ENCODE measurements at regions not wholly inside any gene's neighbourhood (a gene's known extent, or its start where the extent isn't known, plus 50 kb on each side); places are given as distances from the start of the nearest gene placed in this dataset.

- H3K4me1 ChIP-seq (ENCODE audit: low read depth) = no peaks in the 10 kb centered on the region
- TF ChIP-seq CTCF (IDR thresholded peaks at IDR 0.05; ENCODE audit: low read depth, low read length) = no peak
- no peak overlapping the region for H3K4me3 ChIP-seq
- no peaks in the 10 kb centered on the region for H3K27me3 ChIP-seq
- H3K9me3 ChIP-seq (ENCODE audit: low read depth) = no peaks in the 10 kb centered on the region
- no peak overlapping the region for H3K27ac ChIP-seq
- H3K36me3 ChIP-seq = no peaks in the 10 kb centered on the region
- no peak for DNase-seq (ENCODE audit: low read depth in 1 of 2, low spot score in 1 of 2)
Observed at GRCh38 chr9:89958086-89958485, 353.3 kb downstream of the GADD45G start.

- Histone ChIP-seq H3K27ac (no peak overlapping the region), H3K36me3 (no peaks in the 10 kb centered on the region), H3K27me3 (no peaks in the 10 kb centered on the region), H3K4me3 (no peak overlapping the region), H3K9me3 (ENCODE audit: low read depth) (no peaks in the 10 kb centered on the region), H3K4me1 (ENCODE audit: low read depth) (no peaks in the 10 kb centered on the region)
- TF ChIP-seq CTCF (IDR thresholded peaks at IDR 0.05; ENCODE audit: low read depth, low read length) = no peak
- peak in 1 of 2 donors; percentile 27 for DNase-seq (ENCODE audit: low read depth in 1 of 2, low spot score in 1 of 2)
Observed at GRCh38 chr9:89961616-89962341, 357.0 kb downstream of the GADD45G start.

DNA sequence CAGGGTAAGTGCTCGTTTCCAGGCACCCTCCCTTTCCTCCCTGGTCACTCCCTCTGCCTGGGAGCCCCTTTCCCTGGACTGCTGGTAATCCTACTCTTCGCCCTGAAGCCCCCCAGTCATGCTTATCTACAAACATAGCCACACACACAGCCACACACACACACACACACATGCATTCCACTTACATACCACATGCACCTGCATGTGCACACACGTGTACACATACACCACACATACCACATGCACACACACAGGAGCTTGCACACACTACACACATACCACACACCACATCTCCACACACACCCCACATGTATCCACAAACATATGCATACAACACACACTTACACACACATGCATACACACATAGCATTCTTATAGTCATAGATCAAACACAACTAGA, 358.5 kb downstream of the GADD45G start:
- Histone ChIP-seq H3K9me3 (ENCODE audit: low read depth) (no peaks in the 10 kb centered on the region), H3K4me1 (ENCODE audit: low read depth) (no peaks in the 10 kb centered on the region), H3K36me3 (no peaks in the 10 kb centered on the region), H3K27me3 (no peaks in the 10 kb centered on the region), H3K27ac (no peak overlapping the region), H3K4me3 (no peak overlapping the region)
- no peak for DNase-seq (ENCODE audit: low read depth in 1 of 2, low spot score in 1 of 2)
- no peak for TF ChIP-seq CTCF (IDR thresholded peaks at IDR 0.05; ENCODE audit: low read depth, low read length)

GRCh38 chr9:89967527-89967926, 362.7 kb downstream of the GADD45G start:
- peaks cover 6% of the 10 kb centered on the region for H3K4me1 ChIP-seq (ENCODE audit: low read depth)
- H3K27me3 ChIP-seq = no peaks in the 10 kb centered on the region
- no peaks in the 10 kb centered on the region for H3K9me3 ChIP-seq (ENCODE audit: low read depth)
- H3K4me3 ChIP-seq = no peak overlapping the region
- no peak for DNase-seq (ENCODE audit: low read depth in 1 of 2, low spot score in 1 of 2)
- H3K27ac ChIP-seq = no peak overlapping the region
- H3K36me3 ChIP-seq = no peaks in the 10 kb centered on the region
- TF ChIP-seq CTCF (IDR thresholded peaks at IDR 0.05; ENCODE audit: low read depth, low read length) = no peak

DNA sequence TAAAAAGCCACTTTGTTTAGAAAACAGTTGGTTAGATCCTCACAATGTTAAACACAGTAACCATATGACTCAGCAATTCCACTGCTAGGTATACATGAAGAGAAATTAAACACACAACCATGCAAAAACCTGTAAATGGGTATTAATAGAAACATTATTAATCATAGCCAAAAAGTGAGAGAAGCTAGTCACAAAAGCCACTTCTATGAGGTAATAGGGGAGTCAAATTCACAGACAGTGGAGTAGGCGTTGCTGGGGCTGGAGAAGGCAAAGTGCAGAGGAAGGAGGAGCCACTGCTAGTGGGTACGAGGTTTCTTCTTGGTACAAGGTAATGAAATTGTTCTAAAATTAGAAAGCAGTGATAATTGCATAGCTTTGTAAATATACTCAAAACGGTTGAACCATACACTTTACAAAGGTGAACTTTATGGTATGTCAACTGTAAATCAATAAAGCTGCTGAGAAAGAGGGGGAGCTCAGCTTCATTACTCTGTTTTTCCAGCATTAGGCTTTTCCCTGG, 364.4 kb downstream of the GADD45G start:
- no peak overlapping the region for H3K27ac ChIP-seq
- DNase-seq (ENCODE audit: low read depth in 1 of 2, low spot score in 1 of 2) = no peak
- H3K4me3 ChIP-seq = no peak overlapping the region
- H3K27me3 ChIP-seq = no peaks in the 10 kb centered on the region
- TF ChIP-seq CTCF (IDR thresholded peaks at IDR 0.05; ENCODE audit: low read depth, low read length) = no peak
- no peaks in the 10 kb centered on the region for H3K36me3 ChIP-seq
- H3K9me3 ChIP-seq (ENCODE audit: low read depth) = no peaks in the 10 kb centered on the region
- peaks cover 6% of the 10 kb centered on the region for H3K4me1 ChIP-seq (ENCODE audit: low read depth)

All from cardiac muscle cell (in vitro differentiated cells and primary cell).